ENCODE measurements at regions not wholly inside any gene's neighbourhood (a gene's known extent, or its start where the extent isn't known, plus 50 kb on each side); places are given as distances from the start of the nearest gene placed in this dataset.
A peak's percentile ranks its signal among the peaks of the same experiment; 100 is the strongest.
"Not testable (repeated sequence)": the region's sequence is repeated elsewhere in the genome, so short reads cannot be mapped to it uniquely, and the experiment has no call there.

DNA sequence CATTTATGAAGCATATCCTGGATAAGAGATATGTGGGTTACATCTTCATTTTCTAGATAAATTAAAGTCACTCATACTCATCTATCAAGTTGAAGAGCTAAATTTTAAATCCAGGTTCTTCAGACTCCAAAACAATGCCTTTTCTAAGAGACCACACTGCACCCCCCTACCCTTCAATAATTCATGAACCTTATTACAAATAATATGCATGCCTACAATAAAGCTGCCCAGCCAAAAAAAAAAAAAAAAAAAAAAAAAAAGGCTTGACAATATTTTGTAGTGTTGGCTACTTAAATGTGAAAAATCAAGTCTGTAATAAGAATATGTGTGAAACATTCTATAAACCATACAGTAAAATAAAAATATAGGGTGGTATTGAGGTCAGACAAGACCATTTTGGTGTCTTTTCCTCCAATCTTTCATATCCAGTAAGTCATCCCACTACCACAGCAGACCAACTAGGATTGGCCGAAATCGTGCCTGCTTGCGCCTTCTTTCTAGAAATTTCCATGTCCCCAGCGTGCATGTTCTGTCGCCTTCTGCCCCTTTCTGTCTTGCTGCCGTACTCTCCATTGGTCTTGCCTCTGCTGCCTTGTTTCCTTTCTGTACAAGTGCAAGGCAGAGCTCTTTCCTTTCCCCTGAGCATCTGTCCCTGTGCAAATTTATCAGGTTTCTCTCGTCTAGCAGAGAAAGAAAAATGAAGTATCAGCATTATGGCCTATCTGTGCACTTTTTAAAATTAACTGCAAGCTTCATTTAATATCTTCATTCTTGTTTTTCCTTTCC, 92.6 kb upstream of the NDUFV2 start:
- no peak for DNase-seq (ENCODE audit: extremely low read depth in 1 of 2, low read depth in 1 of 2)

DNA sequence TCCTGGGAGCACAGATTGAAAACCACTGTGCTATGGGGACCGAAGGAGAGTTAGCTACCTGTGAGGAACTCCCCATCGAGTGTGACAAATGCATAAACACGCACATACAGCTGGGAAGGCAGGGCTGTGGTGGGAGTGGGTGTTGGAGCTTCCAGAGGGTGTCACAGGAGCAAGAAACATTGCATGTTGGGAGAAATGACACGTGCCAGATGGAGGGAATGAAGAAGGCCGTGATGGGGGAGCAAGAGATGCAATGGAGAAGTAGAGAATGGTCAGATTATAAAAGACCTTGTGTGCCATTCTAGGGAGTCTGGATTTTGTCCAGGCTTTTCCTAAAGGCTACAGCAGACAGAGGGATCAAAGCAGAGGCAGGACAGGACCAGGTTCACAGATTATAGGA, 91.1 kb upstream of the NDUFV2 start:
- DNase-seq (ENCODE audit: extremely low read depth in 1 of 2, low read depth in 1 of 2) = no peak

DNA sequence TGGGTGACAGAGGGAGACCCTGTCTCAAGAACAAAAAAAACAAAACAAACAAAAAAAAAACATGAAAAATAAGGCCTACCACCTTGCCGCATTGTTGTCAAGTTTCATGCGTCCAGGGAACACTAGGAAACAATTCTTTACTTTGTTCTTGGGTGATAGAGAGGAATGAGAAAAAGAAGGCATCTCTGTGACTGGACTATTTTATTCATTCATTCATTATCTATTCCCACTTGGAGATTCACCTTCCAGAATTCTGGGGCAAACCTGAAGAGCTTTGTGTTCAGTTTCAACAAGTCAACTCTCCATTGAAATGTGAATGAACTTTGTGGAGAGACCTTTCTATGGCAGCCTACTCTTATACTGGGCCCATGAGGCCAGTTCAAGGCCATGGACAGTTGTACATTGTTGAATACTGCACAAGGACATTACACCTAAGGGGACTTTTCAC, 88.5 kb upstream of the NDUFV2 start:
- DNase-seq (ENCODE audit: extremely low read depth in 1 of 2, low read depth in 1 of 2) = no peak

DNA sequence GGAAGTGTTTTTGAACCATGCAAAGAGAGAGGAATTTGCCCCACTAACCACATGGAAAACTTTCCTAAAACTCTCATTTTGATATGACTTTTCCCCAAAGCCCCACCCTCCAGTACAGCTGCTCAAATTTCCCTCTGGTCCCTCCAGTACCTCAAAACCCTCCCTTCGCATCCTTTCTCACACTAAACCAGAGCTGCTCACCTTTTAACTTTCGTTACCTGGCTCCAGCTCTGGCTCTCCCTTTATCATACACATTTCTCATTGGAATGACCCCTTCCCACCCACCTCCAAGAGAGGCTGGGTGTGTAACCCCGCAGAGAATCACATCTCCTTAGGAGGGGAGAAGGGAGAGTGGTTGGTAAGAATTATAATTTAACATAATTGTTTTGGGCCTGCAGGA, 86.8 kb upstream of the NDUFV2 start:
- no peak for DNase-seq (ENCODE audit: extremely low read depth in 1 of 2, low read depth in 1 of 2)

DNA sequence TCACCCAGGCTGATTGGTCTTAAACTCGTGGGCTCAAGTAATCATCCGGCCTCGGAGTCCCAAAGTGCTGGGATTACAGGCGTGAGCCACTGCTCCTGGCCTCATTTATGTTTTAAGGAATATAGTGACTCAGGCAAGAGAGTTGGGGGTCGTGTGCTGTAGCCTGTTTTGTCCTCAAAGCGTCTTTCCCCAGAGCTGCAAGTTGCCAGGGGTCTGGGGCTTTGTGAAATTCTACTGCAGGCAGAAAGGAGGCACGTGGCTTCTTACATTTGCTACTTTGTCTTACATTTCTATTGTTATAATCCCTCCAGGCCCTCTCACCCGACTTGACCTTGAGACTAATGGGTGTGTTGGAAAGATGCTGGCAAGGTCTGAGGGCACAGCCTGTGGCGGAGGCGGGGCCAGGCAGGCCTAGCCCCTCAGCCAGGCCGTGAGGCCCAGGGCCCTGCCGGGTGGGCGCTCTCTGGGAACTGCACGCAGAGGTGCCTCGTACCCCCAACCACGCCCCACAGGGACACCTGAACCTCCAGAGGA, 85.8 kb upstream of the NDUFV2 start:
- no peak for DNase-seq (ENCODE audit: extremely low read depth in 1 of 2, low read depth in 1 of 2)

DNA sequence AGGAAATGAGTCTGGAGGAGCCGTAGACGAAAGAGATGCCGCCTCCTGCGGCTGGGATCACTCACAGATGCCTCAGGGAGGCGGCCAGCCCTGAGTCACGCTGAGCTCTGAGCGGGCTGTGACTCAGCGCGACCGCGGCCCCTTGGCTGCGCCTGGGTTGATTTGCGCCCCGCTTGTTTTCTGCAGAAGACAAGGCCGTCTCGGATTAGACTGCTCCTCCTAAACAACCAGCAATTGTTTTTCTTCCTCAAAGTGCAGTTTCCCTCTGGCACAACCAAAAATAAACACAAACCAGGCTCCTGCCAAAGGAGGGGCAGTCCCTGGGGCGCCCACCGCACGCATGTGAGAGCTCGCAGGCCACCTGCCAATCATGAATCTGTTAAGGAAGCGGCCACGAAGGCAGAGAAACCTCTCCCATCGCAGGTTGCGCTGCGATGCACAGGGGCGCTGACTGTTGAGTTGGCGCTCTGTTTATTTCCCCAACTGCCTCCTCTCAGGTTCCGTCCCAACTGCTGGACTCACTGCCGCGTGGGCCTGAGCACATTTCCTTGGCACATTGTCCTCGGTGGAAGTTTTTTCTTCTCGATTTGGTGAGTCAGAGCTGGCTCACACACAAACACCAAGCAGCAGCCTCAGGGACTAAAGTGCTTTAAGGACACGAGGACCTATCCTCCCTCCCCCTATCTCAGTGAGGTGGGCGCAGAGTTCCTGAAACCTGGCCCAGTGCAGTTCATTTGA, 85.2 kb upstream of the NDUFV2 start:
- DNase-seq (ENCODE audit: extremely low read depth in 1 of 2, low read depth in 1 of 2) = peak; percentile 65 to 79

DNA sequence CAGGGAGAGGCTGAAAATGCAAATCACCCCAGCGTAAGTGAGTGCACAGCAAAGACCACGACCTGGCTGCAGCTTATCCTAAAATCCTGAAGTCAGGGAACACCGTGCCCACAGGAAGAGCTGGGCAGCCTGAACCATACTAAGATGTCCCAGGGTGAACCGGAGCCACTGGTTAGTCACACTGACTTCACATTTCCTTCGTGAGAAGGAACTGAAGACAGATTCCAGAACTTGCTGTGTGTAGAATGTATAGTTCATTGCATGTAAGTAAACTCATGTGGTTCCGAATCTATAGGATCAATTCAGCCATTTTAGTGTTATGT, 84.6 kb upstream of the NDUFV2 start:
- no peak for DNase-seq (ENCODE audit: extremely low read depth in 1 of 2, low read depth in 1 of 2)

DNA sequence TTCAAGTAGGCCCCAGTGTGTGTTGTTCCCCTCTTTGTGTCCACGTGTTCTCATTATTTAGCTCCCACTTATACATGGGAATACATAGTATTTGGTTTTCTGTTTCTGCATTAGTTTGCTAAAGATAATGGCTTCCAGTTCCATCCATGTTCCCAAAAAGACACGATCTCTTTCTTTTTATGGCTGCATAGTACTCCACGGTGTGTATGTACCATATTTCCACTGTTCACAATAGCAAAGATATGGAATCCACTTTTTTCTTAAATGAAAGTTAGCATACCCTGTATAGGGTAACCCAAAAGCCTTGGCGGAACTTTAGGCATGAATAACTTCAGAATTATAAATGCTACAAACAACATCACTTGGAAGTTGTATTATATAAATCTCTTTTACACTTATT, 83.4 kb upstream of the NDUFV2 start:
- DNase-seq (ENCODE audit: extremely low read depth in 1 of 2, low read depth in 1 of 2) = no peak

DNA sequence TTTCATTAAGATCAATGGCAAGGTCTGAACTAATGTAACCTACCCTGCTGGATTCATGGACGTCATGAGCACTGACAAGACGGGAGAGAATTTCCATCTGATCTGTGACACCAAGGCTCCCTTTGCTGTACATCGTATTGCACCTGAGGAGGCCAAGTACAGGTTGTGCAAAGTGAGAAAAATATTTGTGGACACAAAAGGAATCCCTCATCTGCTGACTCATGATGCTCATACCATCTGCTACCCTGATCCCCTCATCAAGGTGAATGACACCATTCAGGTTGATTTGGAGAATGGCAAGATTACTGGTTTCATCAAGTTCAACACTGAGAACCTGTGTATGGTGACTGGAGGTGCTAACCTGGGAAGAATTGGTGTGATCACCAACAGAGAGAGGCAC, 82.3 kb upstream of the NDUFV2 start:
- no peak for DNase-seq (ENCODE audit: extremely low read depth in 1 of 2, low read depth in 1 of 2)

DNA sequence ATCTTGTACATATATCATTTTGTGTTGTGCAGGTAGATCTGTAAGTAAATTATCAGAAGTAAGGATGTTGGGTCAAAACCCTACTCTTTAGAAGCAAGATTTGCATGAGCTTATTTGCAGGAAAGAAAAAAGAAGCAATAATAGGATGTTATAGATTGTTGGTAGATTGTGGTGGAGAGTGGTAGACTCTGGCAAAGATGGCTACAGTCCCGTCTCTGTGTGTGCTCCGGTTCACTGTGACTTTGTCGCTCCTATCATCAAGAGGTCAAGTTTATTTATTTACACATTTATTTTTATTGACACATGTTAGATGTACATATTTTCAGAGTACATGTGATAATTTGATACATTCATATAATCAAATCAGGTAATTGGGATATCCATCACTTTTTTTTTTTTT, 81.0 kb upstream of the NDUFV2 start:
- no peak for DNase-seq (ENCODE audit: extremely low read depth in 1 of 2, low read depth in 1 of 2)

DNA sequence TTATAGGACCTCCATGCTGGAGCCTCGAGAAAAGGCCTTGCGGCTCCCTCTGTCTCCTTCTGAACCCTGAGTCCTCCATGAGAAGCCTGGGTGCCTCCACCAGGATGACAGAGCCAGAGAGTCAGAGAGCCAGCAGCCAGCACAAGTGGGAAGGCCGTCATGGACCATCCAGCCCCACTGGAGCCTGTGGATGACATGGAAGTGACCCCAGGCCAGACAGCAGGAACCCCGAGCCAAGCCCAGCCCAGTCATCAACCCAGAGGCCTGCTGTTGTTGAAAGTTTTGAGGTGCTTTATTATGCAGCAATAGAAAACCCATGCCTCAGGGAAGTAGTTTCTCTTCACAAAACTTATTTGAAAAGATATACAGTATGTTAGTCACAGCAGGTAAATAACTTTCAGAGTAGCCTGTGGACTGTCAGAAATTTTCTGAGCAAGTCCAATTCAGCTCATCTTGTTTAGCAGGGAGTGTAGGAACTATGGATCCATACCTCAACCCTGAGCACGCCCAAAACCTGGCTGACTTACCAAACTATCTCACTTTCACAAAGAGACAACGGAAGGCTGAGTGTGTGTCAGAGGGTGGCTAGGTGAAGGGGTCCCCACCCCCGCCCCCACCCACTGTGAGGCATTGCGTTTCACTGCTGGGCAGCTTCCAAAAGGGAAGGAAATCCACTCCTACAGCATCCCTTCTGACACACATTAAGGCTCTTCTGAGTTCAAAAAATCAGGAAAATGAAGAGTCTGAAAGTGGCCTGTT, 79.9 kb upstream of the NDUFV2 start:
- DNase-seq (ENCODE audit: extremely low read depth in 1 of 2, low read depth in 1 of 2) = no peak

DNA sequence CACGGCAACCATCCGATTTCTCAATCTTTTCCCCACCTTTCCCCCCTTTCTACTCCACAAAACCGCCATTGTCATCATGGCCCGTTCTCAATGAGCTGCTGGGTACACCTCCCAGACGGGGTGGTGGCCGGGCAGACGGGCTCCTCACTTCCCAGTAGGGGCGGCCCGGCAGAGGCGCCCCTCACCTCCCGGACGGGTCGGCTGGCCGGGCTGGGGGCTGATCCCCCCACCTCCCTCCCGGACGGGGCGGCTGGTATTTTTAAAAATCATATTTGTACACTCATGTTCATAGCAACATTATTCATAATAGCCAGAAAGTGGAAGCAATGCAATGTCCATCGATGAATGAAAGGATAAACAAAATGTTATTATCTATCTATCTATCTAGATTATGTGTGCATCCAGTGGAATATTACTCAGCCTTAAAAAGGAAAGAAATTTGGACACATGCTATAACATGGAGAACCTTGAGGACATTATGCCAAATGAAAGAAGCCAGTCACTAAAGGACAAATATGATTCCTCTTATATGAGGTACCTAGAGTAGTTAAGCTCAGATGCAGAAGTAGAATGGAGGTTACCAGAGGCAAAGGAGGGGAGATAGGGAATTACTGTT, 78.4 kb upstream of the NDUFV2 start:
- DNase-seq (ENCODE audit: extremely low read depth in 1 of 2, low read depth in 1 of 2) = not testable (repeated sequence)

DNA sequence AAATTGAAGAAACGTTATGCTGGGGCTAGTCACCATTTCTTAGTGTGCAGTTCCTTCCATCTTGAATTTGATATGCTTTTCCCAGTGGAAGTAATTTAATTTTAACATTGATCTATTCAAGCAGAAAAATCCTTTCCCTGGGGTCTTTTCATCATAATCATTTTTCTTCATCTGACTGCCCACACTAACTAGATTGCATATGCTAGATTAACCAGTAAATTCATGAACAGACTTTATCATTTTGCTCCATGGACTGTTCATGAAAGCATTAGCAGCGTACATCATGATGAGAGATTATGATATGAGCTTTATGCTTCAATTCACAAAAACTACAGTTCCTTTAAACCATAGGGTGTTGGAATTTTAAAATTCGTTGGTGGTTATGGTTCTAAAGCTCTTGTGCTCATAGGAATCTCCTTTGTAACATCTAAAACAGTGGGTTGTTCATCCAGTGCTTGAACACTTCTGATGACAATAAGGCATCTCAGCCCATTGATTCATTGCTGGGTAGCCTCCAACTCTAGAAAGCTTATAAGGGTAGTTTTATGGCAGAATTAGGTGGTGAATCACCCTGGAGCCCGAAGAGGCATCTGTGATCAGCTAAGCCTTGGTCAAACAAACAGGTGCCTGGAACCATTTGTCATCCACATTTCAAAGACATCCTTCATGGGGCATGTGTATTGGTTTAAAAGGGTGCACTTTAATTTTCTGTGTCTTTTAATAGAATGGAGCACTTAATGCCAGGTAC, 77.2 kb upstream of the NDUFV2 start:
- no peak for DNase-seq (ENCODE audit: extremely low read depth in 1 of 2, low read depth in 1 of 2)

DNA sequence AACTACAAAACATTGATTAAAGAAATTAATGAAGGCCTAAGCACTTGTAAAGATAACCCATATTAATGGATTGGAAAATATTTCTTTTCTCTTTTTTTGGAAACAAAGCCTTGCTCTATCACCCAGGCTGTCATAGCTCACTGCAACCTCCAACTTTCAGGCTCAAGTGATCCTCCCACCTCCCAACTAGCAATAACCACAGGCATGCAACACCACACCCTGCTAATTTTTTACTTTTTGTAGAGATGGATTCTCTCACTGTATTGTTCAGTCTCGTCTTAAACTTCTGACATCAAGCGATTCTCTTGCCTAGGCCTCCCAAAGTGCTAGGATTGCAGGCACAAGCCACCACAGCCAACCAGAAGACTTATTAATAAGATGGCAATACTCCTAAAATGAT, 73.4 kb upstream of the NDUFV2 start:
- DNase-seq (ENCODE audit: extremely low read depth in 1 of 2, low read depth in 1 of 2) = no peak

DNA sequence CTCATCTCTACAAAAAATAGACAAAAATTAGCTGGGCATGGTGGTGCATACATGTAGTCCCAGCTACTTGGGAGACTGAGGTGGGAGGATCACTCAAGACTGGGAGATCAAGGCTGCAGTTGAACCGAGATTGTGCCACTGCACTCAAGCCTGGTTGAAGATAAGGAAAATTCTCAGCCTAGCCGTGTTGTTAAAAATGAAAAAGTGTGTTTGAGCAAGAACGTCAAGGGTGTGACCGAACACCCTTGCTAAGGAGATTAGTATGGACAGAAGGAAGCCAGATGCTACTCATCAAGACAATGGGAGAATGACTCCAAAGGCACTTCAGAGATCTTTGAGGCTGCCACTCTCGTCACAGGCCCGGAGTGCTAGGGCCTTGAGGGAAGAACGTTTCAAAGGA, 70.0 kb upstream of the NDUFV2 start:
- DNase-seq (ENCODE audit: extremely low read depth in 1 of 2, low read depth in 1 of 2) = no peak

DNA sequence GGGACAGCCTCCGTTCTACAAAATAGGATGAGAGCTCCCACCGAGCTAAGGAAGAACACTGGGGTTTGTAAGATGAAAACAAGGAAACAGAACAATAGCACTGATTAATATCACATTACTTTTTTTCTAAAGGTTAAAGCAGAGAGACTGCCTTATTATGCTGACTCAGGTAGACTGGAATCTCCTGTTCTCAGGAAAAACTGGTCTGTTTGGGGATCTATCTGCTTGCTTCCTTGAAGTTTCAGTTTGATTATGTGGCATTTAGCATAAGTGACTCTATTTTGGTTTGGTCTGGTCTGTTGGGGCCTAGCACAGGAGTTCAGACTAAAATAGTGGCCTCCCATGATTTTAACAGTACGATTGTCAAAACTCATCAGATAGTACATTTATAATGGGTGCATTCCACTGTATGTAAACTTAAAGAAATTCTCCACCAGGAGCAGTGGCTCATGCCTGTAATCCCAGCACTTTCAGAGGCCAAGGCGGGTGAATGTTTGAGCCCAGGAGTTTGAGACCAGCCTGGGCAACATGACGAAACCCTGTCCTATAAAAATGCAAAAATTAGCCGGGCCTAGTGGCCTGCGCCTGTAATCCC, 64.1 kb upstream of the NDUFV2 start:
- no peak for DNase-seq (ENCODE audit: extremely low read depth in 1 of 2, low read depth in 1 of 2)

DNA sequence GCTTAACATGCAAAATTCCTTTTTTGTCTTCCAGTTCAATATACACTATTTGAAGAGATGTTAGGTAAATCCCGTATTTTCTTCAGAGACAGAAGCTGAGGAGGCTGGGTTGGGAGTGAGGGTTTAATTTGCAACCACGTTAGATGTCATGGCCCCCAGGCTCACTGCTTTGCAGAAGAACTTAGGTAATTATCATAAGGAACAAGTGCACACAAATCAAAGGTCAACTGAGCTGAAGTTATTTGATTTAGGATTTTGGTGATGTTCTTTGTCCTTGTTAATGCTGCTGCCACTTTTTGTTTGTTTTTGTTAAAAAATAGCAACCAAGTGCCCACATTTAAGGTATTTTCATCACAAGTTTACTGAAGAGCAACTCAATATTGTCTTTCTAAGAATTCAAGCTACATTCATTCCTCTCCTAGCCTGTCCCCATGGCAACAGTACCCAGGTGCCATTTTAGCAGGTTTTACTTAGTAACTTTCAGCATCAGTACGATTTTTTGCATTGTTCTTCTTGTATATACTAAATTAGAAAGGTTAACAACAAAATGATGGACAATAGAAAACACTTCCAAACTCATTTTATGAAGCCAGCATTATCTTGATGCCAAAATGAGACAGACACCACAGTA, 62.9 kb upstream of the NDUFV2 start:
- DNase-seq (ENCODE audit: extremely low read depth in 1 of 2, low read depth in 1 of 2) = no peak

DNA sequence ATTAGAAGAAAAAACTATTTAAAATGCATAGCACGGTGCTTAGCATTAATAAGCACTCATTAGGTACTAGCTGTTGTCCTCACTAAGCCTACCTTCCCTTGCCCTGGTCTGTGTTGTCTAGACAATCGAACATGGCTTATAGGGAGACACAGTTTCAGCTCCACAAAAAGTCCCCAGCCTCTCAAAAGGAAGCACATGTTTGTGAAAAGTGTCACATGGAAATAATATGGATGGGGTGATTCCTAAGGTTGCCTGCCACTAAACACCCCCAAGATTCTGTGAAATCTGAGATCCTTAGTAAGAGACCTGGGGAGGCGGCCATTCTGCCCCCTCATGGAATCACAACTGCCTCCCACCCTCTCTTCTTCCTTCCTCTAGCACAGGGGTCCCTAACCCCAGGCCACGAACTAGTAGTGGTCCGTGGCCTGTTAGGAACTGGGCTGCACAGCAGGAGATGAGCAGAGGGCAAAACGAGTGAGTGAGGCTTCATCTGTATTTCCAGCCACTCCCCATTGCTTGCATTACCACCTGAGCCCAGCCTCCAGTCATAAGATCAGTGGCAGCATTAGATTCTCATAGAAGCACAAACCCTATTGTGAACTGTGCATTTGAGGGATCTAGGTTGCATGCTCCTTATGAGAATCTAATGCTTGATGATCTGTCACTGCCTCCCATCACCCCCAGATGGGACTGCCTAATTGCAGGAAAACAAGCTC, 59.6 kb upstream of the NDUFV2 start:
- DNase-seq (ENCODE audit: extremely low read depth in 1 of 2, low read depth in 1 of 2) = no peak

DNA sequence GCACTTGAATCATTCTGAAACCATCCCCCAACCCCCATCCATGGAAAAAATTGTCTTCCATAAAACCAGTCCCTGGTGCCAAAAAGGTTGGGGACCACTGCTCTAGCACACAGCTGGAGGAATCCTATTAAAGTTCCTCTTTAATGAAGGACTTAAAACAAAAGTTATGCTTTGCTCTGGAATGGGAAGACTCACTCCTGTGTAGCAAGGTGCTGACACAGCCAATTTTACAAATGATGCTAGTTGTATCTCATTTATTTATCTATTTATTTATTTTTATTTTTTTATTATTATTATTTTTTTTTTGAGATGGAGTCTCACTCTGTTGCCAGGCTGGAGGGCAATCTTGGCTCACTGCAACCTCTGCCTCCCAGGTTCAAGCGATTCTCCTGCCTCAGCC, 58.9 kb upstream of the NDUFV2 start:
- DNase-seq (ENCODE audit: extremely low read depth in 1 of 2, low read depth in 1 of 2) = no peak

Data from stimulated activated CD8-positive, alpha-beta memory T cell treated with anti-CD3 and anti-CD28 coated beads, Interleukin-7, amount 100 ng/mL, for 48 hours (primary cell).